ENCODE measurements at regions not wholly inside any gene's neighbourhood (a gene's known extent, or its start where the extent isn't known, plus 50 kb on each side); places are given as distances from the start of the nearest gene placed in this dataset.

DNA sequence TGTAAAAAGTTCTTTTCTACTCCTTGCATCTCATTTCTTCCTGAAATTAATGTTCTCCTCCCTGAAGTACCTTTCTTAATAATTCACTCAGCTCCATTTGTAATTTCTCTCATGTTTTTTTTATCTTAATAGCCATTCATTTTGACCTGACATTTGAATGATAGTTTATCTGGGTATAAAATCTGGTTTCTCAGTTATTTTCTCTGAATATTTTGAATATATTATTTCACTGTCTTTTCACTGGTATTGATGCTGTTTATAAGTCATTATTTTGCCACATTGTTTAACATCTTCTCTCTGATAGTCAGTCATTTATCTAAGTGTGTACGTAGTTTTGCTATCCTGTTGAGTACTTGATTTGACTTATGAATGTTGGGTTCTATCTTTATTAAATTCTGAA, 68.8 kb upstream of the ARHGAP18 start:
- in situ Hi-C loops (cut with HindIII; ENCODE audit: low pct_unique_long_range_greater_than_20kb, low sequenced_read_pairs), result no loop called here
- DNase-seq (ENCODE audit: low read depth), result no peak

DNA sequence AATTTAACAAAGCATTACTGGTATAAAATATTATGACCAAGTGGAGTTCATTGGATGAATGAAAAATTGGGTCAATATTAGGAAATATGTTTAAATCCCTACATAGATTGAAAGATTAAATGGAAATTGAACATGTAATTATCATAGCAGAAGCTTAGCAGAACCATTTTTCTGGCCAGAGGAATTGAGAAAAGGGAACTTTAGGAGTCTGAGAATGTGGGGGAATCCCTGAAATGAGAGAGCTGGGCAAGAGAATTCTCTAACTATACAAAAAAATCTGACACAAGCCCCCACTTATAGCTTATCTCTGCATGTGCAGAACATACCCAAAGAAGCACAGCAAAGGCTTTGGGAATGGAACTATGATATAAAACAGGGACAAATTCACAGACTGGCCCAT, 67.4 kb upstream of the ARHGAP18 start:
- in situ Hi-C loops (cut with HindIII; ENCODE audit: low pct_unique_long_range_greater_than_20kb, low sequenced_read_pairs), result no loop called here
- no peak for DNase-seq (ENCODE audit: low read depth)

DNA sequence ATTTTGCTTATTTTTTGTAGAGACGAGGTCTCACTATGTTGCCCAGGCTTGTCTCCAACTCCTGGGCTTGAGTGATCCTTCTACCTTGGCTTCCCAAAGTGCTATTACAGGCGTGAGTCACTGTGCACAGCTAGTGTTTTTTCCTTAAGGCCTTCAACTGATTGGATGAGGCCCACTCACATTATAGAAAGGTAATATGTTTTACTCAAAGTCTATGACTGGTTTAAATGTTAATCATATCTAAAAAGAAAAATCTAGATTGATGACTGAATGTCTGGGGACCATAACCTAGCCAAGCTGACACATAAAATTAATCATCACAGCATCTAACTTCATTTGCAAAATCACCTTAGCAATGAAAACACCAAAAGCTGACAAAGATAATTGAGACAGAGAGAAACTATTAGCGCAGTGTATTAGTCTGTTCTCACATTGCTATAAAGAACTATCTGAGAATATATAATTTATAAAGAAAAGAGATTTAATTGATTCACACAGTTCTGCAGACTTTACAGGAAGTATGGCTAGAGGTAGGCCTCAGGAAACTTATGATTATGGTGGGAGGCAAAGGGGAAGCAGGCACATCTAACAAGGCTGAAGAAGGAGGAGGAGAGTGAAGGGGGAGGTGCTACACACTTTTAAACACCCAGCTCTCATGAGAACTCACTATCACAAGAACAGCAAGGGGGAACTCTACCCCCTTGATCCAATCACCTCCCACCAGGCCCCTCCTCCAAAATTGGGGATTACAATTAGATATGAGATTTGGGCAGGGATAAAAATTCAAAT, 66.8 kb upstream of the ARHGAP18 start:
- no peak for DNase-seq (ENCODE audit: low read depth)
- in situ Hi-C loops (cut with HindIII; ENCODE audit: low pct_unique_long_range_greater_than_20kb, low sequenced_read_pairs), result no loop called here

DNA sequence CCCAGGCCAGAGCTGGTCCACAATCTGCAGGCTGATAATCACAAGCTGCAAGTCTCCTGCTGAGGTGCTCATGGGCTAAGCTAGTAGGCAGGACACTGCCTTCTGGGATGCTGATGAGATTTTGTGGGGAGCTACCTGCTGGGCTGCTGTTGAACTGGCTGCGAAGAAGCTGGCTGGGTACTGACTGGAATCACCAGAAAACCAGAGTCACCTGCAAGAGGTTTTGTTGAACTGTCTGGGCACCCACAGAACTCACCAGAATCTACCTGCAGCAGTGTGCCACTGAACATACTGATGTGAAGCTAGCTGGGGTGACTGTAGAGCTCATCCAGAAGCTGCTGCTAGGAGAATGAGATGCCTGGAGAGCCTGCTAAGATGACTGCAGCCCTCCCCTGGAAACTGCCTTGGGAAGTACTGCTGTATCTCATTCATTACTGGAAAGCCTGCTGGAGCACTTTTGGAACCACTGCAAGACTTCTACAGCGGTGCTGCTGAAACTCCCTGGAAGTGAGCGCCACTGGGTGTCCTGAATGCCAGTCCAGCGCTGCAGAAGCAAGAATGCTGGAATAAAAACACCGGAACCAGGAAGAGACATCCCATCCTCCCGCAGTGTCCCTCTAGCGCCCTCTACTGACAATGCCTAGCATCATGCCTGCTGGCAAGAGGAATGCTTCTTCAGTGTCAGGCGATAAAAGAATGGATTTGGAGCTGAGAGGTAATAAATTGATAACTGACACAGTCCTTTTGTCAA, 64.9 kb upstream of the ARHGAP18 start:
- in situ Hi-C loops (cut with HindIII; ENCODE audit: low pct_unique_long_range_greater_than_20kb, low sequenced_read_pairs), result no loop called here
- DNase-seq (ENCODE audit: low read depth), result peak; percentile 56

DNA sequence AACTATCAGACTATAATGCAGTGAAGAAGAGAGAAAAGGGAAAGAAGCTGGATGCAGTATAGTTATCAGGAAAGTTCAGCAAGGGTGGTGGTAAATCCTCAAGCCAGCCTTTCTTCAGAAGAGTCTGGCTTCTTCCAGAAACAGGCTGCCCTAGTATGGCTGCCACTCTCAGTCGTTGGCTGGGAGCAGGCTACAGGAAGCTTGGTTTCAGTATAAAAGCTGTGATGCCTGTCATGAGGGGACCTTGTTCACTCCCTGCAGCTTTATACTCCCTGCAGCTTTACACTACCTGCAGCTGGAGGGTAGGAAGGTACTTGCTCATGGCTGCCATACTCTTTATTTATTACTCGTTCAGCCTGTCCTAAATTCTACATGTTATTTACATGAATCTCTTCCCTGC, 63.3 kb upstream of the ARHGAP18 start:
- no peak for DNase-seq (ENCODE audit: low read depth)
- in situ Hi-C loops (cut with HindIII; ENCODE audit: low pct_unique_long_range_greater_than_20kb, low sequenced_read_pairs), result no loop called here

DNA sequence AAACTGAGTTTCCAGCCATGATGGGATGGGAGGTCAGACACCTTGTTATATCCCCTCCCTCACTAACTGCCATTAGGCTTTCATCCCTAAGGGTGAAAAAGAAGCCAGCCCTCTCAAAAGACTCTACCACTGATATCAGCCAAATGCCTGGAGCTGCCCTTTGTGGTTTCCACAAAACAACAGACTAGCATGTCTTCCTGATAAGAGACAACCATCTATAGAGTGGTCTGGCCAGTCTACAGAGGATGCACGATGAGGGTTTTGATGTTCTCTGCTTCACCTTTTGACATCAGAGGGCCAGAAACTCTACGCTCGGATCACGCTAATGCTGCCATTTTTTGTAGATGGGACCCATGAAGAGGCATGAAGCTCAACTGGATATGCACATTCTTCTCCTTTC, 61.7 kb upstream of the ARHGAP18 start:
- DNase-seq (ENCODE audit: low read depth), result no peak
- in situ Hi-C loops (cut with HindIII; ENCODE audit: low pct_unique_long_range_greater_than_20kb, low sequenced_read_pairs), result no loop called here

DNA sequence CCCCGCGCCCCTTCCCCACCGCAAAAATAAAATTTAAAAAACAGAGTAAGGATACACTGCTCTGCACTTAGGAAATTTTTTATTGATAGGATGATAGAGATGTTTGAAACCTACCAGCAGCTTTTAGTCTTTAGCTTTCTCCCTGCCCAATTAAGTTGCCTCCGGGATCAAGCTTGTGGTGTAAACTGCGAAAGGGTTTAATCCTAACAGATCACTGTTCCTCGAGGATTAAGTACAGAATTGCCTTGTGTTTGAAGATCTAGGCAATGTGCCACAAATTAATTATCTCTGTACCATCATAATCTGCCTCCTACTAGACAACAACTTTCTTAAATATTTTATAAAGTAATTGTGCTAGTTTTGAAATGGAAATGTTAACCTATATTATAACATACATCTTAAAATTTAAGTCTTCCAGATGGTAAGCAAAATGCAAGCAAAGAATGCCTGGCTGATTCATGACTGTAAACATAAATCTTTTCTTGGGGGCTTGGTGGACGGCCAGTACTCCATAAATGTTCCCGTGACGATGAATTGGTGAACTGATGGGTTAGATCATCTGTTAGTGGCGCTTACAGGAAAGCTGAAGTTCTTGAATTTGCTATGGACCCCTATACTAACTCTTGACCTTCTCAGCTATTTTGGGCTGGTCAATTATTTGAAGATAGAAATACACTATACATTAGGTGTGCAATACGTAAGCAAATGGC, 58.0 kb upstream of the ARHGAP18 start:
- in situ Hi-C loops (cut with HindIII; ENCODE audit: low pct_unique_long_range_greater_than_20kb, low sequenced_read_pairs), result no loop called here

DNA sequence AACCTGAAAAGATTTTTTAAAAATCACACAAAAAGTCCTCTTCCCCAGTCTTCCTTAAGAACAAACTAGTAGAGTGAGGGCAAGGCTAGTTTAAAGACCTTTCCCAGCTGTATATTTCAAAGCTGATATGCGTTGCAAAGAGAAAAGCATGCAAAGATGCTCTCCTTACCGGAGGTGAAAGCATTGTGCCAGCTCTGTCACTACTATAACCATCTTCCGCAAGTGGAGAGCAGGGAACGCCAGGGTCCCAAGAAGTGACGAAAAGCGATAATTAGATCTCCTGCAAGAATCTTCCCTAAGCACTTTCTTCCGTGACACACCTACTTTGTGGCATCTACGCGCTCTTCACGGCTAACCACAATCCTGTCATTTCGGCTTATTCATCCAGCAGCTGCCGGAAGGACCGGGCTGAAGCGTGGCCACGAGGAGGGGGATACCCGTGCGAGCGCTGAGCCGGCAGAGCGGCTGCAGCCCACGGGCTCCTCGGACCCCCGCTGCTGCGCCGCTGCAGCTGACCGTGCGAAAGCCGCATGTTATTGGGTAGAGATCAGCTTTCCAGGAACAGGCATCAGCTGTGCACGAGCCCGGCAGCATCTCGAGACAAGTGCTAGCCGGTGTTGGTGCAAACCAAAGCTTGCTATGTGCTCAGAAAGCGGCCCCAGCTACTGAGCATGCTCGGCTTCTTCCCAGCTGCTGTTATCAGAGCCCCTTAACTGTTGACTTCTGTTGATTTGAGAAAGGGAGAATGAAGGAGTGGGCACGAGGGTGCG, 57.2 kb upstream of the ARHGAP18 start:
- peak; percentile 38 for DNase-seq (ENCODE audit: low read depth)
- in situ Hi-C loops (cut with HindIII; ENCODE audit: low pct_unique_long_range_greater_than_20kb, low sequenced_read_pairs), result no loop called here

More for the DNA sequence above, 58.0 kb upstream of the ARHGAP18 start:
- no peak for DNase-seq (ENCODE audit: low read depth)

DNA sequence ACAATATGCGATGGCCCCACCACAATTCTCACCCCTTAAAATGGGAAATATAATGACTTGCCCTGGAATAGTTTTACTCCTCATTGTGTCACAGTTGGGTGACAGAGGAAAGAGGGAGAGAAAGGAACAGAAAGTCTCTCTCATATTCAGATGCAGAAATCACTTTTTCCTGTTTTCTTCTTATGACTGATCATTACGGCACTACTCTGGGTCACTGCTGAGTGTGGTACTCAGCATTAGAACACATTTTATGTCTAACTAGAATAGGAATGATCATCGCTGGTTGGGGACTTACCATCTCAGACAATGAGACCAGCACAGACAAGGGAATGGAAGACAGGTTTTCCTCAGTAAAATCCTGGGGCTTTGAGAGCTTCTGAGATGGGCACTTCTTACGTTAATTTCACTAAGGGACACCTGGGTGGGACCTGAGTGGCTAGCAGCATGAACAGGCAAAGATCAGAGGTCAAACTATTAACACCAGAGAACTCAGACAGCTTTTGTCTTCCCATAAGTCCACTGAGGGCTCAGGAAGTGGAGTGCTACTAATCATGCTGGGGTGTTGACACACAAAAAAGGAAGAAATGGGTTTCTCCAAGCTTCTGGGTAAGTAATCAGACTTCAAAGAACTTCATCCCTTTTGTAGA, 54.9 kb upstream of the ARHGAP18 start:
- DNase-seq (ENCODE audit: low read depth), result no peak
- in situ Hi-C loops (cut with HindIII; ENCODE audit: low pct_unique_long_range_greater_than_20kb, low sequenced_read_pairs), result no loop called here

DNA sequence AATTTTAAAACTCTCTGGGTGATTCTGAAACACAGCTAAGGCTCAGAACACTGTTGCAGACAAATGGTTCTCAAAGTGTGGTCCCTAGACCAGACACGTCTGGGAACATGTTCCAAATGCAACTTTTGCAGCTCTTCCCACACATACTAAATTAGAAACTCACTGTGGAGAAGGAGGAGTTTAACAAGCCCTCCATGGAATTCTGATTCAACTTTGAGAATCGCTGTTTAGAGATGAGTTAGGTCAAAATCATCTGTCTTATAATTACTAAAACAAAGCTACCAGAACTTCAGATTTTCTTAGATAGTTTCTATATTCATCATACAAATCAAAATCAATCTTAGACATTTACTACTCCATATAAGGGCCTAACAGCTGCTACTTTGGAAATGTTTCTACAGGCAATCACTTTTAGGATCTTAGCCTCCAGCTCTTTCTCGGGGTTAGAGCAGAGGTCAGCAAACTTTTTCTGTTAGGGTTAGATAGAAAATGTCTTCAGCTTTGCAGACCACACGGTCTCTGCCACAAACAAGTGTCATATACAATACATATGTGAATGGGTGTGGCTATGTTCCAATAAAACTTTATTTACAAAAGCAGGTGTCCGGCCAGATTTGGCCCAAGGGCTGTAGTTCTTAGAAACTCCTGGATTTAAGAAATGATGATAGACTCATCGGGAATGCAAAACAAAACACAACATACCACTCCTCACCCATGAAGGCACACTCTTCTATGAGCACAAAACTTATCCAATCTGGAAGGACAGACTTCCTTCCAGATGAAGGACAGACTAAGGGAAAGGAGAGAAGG, 50.0 kb upstream of the ARHGAP18 start:
- no peak for DNase-seq (ENCODE audit: low read depth)
- in situ Hi-C loops (cut with HindIII; ENCODE audit: low pct_unique_long_range_greater_than_20kb, low sequenced_read_pairs), result no loop called here

All from Caki2 (cell line).